ENCODE measurements at regions not wholly inside any gene's neighbourhood (a gene's known extent, or its start where the extent isn't known, plus 50 kb on each side); places are given as distances from the start of the nearest gene placed in this dataset.

- TF ChIP-seq ISL1 (CRISPR knock-in tag; IDR thresholded peaks at IDR 0.05) (no peak), ARNTL (CRISPR knock-in tag; IDR thresholded peaks at IDR 0.05; ENCODE audit: borderline replicate concordance, low read depth) (no peak), PPARA (CRISPR knock-in tag; IDR thresholded peaks at IDR 0.05; ENCODE audit: borderline replicate concordance) (no peak), CSDC2 (CRISPR knock-in tag; IDR thresholded peaks at IDR 0.05) (no peak), GLIS3 (CRISPR knock-in tag; IDR thresholded peaks at IDR 0.05) (no peak), TSHZ2 (CRISPR knock-in tag; IDR thresholded peaks at IDR 0.05) (no peak), OSR1 (CRISPR knock-in tag; IDR thresholded peaks at IDR 0.05) (no peak), BACH2 (CRISPR knock-in tag; IDR thresholded peaks at IDR 0.05; ENCODE audit: borderline replicate concordance) (no peak), ZFP30 (CRISPR knock-in tag; IDR thresholded peaks at IDR 0.05) (no peak), CREB5 (CRISPR knock-in tag; IDR thresholded peaks at IDR 0.05; ENCODE audit: low read depth) (no peak)
- TF ChIP-seq, protein P1, sequence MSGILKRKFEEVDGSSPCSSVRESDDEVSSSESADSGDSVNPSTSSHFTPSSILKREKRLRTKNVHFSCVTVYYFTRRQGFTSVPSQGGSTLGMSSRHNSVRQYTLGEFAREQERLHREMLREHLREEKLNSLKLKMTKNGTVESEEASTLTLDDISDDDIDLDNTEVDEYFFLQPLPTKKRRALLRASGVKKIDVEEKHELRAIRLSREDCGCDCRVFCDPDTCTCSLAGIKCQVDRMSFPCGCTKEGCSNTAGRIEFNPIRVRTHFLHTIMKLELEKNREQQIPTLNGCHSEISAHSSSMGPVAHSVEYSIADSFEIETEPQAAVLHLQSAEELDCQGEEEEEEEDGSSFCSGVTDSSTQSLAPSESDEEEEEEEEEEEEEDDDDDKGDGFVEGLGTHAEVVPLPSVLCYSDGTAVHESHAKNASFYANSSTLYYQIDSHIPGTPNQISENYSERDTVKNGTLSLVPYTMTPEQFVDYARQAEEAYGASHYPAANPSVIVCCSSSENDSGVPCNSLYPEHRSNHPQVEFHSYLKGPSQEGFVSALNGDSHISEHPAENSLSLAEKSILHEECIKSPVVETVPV (CRISPR knock-in tag; IDR thresholded peaks at IDR 0.05) = no peak
Observed at GRCh38 chr1:57707631-57708030, 283.8 kb upstream of the DAB1 start.
